ENCODE measurements at regions not wholly inside any gene's neighbourhood (a gene's known extent, or its start where the extent isn't known, plus 50 kb on each side); places are given as distances from the start of the nearest gene placed in this dataset.

DNA sequence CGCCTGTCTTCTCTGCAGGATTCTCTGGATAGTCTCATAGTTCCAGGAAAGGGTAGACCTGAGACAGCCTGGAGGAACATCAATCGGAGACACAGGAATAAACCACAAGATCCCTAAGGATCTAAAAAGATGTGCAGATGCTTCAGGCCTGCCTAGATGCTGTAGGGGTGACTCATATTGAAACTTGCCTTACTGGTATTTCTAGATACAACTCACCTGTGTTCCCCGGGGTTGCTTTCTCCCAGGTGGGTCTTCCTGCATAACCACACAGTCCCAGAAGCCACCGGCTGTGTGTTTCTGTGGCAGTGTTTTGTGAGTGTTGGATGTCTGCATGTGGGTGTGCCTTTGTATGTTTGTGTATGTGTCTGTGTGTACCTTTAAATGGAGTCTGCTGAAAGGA, 719.0 kb upstream of the TSPY4 start:
- TF ChIP-seq POLR2AphosphoS5 (IDR thresholded peaks at IDR 0.05) (no peak), EP300 (IDR thresholded peaks at IDR 0.05) (no peak), POLR2A (IDR thresholded peaks at IDR 0.05) (no peak)
- TF ChIP-seq, protein P1, sequence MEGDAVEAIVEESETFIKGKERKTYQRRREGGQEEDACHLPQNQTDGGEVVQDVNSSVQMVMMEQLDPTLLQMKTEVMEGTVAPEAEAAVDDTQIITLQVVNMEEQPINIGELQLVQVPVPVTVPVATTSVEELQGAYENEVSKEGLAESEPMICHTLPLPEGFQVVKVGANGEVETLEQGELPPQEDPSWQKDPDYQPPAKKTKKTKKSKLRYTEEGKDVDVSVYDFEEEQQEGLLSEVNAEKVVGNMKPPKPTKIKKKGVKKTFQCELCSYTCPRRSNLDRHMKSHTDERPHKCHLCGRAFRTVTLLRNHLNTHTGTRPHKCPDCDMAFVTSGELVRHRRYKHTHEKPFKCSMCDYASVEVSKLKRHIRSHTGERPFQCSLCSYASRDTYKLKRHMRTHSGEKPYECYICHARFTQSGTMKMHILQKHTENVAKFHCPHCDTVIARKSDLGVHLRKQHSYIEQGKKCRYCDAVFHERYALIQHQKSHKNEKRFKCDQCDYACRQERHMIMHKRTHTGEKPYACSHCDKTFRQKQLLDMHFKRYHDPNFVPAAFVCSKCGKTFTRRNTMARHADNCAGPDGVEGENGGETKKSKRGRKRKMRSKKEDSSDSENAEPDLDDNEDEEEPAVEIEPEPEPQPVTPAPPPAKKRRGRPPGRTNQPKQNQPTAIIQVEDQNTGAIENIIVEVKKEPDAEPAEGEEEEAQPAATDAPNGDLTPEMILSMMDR (IDR thresholded peaks at IDR 0.05), result no peak
- H3K27ac ChIP-seq, result no peak overlapping the region
- no peaks in the 10 kb centered on the region for H3K27me3 ChIP-seq
- no peaks in the 10 kb centered on the region for H3K9me3 ChIP-seq
- H3K4me1 ChIP-seq, result no peaks in the 10 kb centered on the region
- WGBS, result no CpG with 5 or more reads among the region's 4 CpGs
- no peaks in the 10 kb centered on the region for H3K36me3 ChIP-seq
- no peak overlapping the region for H3K4me3 ChIP-seq
- DNase-seq (ENCODE audit: low spot score in 2 of 2), result no peak

DNA sequence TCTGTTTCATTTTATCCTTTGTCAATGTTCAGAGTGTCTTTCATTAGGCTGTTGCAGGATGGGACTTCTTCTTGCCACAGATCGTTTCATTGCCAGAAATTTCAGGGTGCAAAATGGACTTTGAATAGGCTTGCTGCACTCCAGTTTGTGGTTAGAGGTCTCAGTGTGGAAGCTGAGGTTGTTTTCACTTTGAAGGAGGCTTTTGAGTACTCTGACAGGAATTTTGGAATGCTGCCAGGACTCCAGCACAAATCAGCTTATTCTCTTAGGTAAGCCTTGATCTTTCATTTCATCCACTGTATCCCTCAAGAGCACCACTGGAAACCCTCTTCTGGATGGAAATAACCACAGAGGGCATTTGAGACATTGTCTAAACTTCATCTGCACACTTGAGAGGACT, 715.1 kb upstream of the TSPY4 start:
- Histone ChIP-seq H3K4me1 (no peaks in the 10 kb centered on the region), H3K4me3 (no peak overlapping the region), H3K36me3 (no peaks in the 10 kb centered on the region), H3K9me3 (no peaks in the 10 kb centered on the region), H3K27ac (no peak overlapping the region), H3K27me3 (no peaks in the 10 kb centered on the region)
- no CpG with 5 or more reads among the region's 1 CpG for WGBS
- no peak for DNase-seq (ENCODE audit: low spot score in 2 of 2)
- TF ChIP-seq EP300 (IDR thresholded peaks at IDR 0.05) (no peak), POLR2AphosphoS5 (IDR thresholded peaks at IDR 0.05) (no peak)
- TF ChIP-seq, protein P1 (IDR thresholded peaks at IDR 0.05), result no peak

DNA sequence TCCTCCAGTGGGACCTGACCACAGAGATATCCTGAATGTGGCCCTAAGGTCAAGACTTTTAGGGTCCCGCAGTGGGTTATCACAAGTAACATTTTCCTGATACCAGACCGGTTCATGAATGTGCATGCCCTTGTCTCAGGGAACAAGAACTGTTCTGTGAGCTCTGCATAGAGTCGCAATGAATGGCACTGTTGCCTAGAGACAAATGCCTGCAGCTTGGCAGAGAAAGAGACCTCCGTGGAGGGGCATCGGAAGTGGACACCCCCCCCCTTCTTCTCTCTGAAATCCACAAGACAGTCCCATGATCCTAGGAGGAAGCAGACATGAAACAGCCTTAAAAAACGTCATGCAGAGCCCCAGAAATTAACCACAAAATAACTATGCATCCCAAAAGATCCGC, 714.4 kb upstream of the TSPY4 start:
- Histone ChIP-seq H3K27me3 (no peaks in the 10 kb centered on the region), H3K36me3 (no peaks in the 10 kb centered on the region), H3K9me3 (no peaks in the 10 kb centered on the region), H3K4me3 (no peak overlapping the region), H3K27ac (no peak overlapping the region), H3K4me1 (no peaks in the 10 kb centered on the region)
- DNase-seq (ENCODE audit: low spot score in 2 of 2), result no peak
- TF ChIP-seq, protein P1 (IDR thresholded peaks at IDR 0.05), result no peak
- no peak for TF ChIP-seq POLR2AphosphoS5 (IDR thresholded peaks at IDR 0.05)
- no CpG with 5 or more reads among the region's 7 CpGs for WGBS

DNA sequence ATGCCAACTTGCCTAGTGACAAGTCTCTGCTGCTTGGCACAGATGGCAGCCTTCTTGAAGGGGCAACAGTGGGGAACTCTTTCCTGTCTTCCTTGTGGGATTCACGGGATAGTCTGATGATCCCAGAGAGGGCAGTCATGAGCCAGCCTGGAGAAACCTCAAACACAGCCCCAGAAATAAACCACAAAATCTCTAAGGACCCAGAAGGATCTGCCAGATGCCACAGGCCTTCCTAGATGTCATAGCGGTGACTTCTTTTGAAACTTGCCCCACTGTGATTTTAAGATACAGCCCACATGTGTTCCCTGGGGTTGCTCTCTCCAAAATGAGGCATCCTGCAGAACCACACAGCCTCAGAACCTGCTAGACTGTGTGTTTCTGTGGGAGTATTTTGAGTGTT, 707.6 kb upstream of the TSPY4 start:
- TF ChIP-seq POLR2AphosphoS5 (IDR thresholded peaks at IDR 0.05), result no peak
- no peak for TF ChIP-seq POLR2A (IDR thresholded peaks at IDR 0.05)
- TF ChIP-seq EP300 (IDR thresholded peaks at IDR 0.05), result no peak
- TF ChIP-seq, protein P1 (IDR thresholded peaks at IDR 0.05), result no peak
- Histone ChIP-seq H3K36me3 (no peaks in the 10 kb centered on the region), H3K27ac (no peak overlapping the region), H3K4me1 (no peaks in the 10 kb centered on the region), H3K9me3 (no peaks in the 10 kb centered on the region), H3K27me3 (no peaks in the 10 kb centered on the region), H3K4me3 (no peak overlapping the region)
- DNase-seq (ENCODE audit: low spot score in 2 of 2), result no peak
- no CpG with 5 or more reads among the region's 2 CpGs for WGBS

DNA sequence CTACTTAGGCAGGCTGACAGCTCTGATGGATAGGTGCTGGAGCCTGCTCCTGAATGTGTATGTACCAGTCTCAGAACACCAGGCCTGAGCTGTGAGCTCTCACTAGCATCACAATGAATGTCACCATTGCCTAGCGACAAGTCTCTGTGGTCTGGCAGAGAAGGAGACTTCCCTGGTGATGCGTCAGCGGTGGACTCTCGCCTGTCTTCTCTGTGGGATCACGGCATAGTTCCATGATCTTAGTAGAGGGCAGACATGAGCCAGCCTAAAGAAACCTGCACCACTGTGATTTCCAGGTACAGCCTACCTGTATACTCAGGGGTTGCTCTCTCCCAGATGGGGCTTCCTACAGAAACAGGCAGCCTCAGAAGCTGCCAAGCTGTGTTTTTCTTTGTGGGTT, 699.2 kb upstream of the TSPY4 start:
- Histone ChIP-seq H3K27me3 (no peaks in the 10 kb centered on the region), H3K4me3 (no peak overlapping the region), H3K4me1 (no peaks in the 10 kb centered on the region), H3K27ac (no peak overlapping the region), H3K9me3 (no peaks in the 10 kb centered on the region), H3K36me3 (no peaks in the 10 kb centered on the region)
- TF ChIP-seq EP300 (IDR thresholded peaks at IDR 0.05) (no peak), POLR2AphosphoS5 (IDR thresholded peaks at IDR 0.05) (no peak), POLR2A (IDR thresholded peaks at IDR 0.05) (no peak)
- TF ChIP-seq, protein P1 (IDR thresholded peaks at IDR 0.05), result no peak
- no peak for DNase-seq (ENCODE audit: low spot score in 2 of 2)
- no CpG with 5 or more reads among the region's 5 CpGs for WGBS
